22Rv1 (cell line): ENCODE measurements at regions not wholly inside any gene's neighbourhood (a gene's known extent, or its start where the extent isn't known, plus 50 kb on each side); places are given as distances from the start of the nearest gene placed in this dataset.

Experiments used
- CTCF ChIP-seq: fragments of 450-650 bp; IDR thresholded peaks from 2 replicates; pipeline ENCODE4 v1.5.1; 2017; ENCODE audit warnings: mild to moderate bottlenecking
- ZFX ChIP-seq: fragments of 450-650 bp; IDR thresholded peaks from 2 replicates; pipeline ENCODE4 v1.6.1; 2017; ENCODE audit warnings: antibody characterized with exemption, borderline replicate concordance

DNA sequence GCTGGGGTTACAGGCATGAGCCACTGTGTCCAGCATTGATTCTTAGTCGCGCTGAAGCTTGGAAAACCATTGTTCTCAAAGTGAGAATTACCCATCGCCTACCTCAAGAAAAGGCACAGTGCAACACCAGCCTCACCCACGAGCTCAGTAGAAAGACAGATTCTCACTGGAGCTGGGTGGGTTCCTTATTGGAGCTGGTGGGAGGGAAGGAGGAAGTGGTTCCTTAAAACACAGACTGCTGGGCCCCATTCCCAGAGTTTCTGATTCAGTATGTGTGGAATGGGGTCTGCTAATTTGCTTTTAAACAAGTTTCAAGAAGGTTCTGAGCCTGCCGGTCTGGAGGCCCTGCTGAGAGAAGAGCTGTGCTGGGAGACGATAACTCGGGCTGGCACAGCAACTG lies 264.7 kb downstream of the ENGASE start:
- TF ChIP-seq CTCF (no peak), ZFX (no peak)
